Activated CD8-positive, alpha-beta memory T cell treated with anti-CD3 and anti-CD28 coated beads for 36 hours (primary cell): ENCODE measurements at regions not wholly inside any gene's neighbourhood (a gene's known extent, or its start where the extent isn't known, plus 50 kb on each side); places are given as distances from the start of the nearest gene placed in this dataset.

Experiments
- CTCF ChIA-PET: fragments of 350-600 bp; sonication (Branson Sonifier 250); formaldehyde crosslinking; loops from one replicate; lab custom pipeline; 2021; ENCODE audit warnings: antibody characterized with exemption; lab: Charles Lee
- POLR2A ChIA-PET: fragments of 350-600 bp; sonication (Branson Sonifier 250); formaldehyde crosslinking; loops from one replicate; lab custom pipeline; 2021; ENCODE audit warnings: antibody characterized with exemption; lab: Charles Lee

DNA sequence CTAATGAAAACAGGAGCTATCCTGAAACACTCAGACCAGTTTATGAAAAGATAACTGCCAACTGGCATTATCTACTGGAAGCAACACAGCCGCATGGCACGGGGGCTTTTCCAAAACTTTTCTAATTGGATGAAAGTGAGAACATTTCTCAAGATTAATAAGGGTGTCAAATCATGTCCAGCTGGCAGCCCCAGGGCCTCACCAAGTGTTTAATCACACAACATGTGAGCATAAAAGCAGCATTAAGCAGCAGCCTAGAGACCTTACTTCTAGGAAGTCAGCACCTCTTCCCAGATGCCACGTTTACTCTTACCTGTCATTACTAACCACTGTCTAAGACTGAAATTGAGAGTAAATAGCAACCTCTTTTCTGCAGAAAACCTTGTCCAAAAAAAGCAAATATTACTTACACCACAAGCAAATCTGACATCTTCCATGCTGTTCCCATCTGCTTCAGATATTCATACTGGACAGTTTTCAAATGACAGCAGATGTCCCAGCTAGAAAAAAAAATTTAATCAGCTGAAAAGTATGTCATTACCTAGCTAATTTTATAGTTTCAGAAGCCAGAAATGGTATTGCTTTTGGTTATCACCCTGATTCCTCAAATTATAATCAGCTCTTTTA is 341.5 kb upstream of the ZP4 start:
- ChIA-PET CTCF (no interaction called here), POLR2A (no interaction called here)

DNA sequence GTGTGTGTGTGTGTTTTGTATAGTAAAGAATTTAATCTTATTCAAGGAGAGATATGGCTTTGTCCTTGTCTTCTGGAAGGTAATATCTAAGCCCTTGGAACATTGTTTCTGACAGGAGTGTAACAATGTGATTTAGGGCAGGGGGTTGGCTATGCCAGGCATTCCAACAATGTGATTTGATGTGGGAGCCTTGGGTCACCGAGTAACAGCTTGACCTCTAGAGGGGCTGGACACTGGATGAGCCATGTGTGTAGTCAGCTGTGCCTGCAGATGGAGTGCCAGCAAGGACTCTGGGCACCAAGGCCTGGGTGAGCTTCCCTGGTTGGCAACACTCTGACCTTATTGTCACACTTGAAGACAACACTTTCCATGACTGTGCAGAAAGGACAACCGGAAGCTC is 336.1 kb upstream of the ZP4 start:
- ChIA-PET POLR2A (no interaction called here), CTCF (no interaction called here)

DNA sequence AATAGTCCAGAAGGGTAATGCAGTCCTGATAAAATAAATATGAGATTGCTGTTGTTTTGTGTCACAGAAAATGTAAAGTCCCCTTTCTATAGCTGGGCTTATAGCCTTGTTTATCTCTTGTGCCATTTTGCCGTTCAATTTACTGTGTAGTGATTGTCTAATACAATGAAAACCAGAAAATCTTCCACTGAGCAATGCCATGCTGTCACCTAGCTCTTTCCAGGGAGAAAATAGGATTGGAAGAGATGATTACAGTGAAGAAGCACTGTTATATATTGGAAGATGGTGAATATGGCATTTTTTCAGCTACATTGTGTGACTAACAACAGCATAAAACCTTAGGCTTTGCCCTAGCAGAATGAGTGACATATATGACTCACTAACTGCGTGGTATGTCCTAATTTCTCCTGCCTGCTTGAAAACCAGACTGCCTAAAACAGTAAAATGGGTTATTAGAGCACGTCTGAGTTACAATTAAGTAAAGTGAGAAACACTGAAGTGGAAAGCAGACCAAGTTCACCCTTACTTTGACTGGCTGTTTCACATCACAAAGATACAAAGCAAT is 332.4 kb upstream of the ZP4 start:
- ChIA-PET CTCF (no interaction called here), POLR2A (no interaction called here)

DNA sequence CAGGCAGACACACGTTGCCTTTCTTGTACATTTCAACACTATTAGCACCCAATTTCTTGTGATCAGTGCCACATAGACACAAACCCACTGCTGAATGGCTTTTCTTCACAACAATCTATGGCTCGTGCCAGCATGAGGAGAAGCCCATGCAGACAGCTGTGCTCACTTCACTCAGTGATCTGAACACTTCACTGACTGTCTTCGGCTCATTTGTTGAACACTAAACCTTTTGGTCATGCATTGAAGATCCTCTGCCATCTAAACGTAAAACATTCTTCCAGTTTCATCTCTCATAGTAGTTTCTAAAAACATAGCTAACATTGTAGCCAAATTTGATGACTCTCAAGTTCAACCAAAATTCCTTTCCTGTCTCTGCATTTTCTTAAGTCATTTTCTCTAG is 331.0 kb upstream of the ZP4 start:
- ChIA-PET POLR2A (no interaction called here), CTCF (no interaction called here)

DNA sequence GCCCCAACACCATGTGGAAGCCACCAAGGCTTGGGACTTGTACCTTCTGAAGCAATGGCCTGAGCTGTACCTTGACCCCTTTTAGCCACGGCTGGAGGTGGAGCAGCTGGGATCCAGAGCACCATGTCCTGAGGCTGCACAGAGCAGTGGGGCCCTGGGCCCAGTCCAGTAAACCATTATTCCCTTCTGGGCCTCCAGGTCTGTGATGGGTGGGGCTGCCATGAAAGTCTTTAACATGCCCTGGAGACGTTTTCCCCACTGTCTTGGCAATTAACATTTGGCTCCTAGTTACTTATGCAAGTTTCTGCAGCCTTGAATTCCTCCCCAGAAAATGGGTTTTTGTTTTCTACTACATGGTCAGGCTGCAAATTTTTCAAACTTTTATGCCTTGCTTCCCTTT is 323.7 kb upstream of the ZP4 start:
- CTCF ChIA-PET, result no interaction called here
- POLR2A ChIA-PET, result no interaction called here

DNA sequence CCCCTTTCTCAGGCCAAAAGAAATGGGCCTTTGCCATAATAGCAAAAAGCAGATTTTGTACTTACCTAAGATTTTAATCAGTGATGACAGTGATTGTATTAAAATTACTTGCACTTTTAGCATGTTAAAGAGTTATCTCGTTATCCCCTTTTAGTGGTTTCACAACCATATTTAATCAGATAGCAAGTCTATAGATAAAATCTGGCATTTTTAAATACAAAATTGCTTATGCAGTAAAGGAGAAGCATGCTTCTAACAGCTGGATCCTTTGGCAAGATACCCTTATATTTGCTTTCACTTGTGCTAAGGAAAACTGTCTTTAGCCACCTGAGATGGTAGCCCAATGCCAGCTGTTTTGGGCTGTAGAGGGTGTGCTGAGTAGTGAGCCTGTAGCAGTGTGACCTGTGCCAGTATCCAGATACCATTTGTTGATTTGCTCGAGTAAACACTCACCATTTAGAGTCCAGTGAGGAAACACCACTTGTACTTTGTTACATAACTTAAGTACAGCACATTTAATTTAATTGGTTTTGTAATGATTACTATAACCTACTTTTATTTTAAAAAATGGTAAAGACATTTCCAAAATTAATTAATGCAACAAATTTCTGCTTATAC is 314.4 kb upstream of the ZP4 start:
- POLR2A ChIA-PET, result no interaction called here
- CTCF ChIA-PET, result no interaction called here

DNA sequence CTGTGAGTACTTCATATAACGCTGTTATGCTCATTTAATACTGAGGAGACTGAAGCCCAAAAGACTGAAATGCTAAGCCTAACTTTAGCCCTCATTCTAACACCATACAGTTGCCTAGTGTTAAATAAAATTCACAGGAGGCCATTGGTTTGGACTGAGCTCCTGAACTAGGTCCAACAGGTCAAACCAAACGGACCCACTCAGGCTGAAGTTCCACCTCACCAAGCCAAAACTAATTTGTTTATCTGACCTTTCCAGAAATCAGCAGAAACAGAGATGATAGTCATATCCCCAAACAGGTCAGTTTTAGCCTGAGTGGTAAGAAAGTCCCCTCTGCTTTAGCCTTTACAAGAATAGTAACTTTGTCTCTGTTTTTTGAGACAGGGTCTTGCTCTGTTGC is 311.3 kb upstream of the ZP4 start:
- ChIA-PET POLR2A (no interaction called here), CTCF (no interaction called here)

DNA sequence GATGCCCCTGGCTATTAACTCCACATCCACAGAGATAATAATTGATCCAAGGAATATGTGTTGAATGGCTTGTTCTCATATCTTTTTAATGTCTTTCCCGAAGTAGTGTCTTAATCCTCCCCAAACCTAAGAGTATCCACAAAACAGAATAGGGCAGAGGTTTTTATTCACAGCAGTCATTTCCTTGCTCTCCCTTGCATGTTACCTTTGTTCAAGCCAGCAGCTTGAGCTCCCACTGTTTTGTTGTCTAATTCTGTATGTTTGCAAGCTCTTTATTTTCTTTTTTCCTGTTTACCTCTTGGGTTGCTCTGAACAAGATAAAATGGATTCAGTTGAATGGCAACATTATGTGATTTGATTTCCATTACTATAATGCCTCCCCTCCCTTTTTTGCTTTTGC is 308.6 kb upstream of the ZP4 start:
- CTCF ChIA-PET, result no interaction called here
- POLR2A ChIA-PET, result no interaction called here

DNA sequence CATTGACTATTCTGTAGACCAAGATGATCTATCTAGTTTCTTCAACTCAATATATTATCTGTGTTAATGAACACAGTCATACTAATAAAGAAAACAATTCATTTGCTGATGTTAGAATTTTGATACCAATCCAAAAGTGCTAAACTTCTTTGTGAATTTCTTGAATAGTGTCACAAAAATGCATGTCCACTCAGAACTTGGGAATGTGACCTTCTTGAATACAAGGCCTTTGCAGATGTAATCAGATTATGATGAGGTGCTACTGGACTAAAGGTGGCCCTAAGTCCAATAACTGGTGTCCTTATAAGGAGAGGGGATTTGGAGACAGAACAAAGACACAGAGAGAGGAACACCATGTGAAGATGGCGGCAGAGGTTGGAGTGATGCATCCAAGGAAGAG is 305.8 kb upstream of the ZP4 start:
- ChIA-PET POLR2A (no interaction called here), CTCF (no interaction called here)

DNA sequence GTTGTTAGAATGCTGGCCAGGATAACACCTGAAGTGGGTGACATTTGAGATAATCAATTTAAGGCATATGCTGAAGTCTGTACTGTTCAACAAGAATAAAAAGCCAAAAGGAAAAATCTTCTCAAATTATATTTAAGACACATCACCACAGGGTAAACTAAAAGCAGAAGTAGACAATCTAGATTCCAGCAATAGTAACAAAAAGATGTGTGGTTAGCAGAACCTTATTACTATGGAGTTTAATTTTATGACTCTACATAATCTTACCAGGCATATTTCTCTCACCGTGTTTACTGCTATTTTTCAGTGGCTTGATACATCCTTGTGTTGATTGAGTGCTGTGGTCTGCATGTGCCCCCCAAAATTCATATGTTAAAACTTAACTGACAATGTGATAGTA is 300.4 kb upstream of the ZP4 start:
- CTCF ChIA-PET, result no interaction called here

DNA sequence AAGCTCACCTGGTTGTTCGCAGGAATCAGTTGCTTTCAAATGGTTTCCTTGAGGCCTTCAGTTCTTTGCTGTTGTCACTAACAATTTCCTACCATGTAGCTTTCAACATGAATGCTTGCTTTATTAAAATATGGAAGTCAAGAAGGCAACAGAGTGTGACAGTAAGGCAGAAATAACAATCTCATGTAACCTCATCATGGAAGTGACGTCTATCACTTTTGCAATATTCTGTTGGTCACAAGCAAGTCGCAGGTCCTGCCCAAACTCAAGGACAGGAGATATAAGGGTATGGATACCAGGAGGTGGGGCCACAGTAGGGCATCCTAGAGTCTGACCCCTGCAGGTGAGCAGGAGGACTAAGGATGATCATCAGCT is 296.8 kb upstream of the ZP4 start:
- POLR2A ChIA-PET, result no interaction called here
- CTCF ChIA-PET, result no interaction called here

More for the DNA sequence above, 300.4 kb upstream of the ZP4 start:
- POLR2A ChIA-PET, result no interaction called here

DNA sequence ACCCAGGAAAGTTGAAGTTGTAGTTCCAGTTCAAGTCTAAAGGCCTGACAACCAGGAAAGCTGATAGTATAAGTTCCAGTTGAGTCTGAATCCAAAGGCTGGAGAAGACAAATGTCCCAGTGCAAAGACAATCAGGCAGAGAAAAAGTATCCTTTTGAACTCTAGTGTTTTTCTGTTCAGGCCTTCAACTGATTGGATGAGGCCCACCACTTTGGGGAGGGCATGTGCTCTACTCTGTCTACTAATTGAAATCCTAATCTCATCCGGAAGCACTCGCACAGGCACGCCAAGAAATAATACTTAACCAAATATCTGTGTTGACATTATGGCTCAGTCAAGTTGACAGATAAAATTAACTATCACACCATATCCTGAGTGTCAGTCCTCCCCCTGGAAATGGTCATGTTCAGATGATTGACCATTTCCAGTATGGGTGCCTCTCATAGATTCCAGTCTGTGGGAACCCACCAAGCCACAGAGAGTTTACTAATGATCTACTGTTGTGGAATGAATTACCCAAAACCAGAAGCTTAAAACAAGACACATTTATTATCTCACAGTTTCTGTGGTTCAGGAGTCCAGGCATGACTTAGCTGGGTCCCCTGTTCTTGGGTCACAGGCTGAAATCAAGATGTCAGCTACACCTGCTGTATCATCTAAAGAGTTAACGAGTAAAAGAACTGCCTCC is 296.3 kb upstream of the ZP4 start:
- ChIA-PET POLR2A (no interaction called here), CTCF (no interaction called here)

DNA sequence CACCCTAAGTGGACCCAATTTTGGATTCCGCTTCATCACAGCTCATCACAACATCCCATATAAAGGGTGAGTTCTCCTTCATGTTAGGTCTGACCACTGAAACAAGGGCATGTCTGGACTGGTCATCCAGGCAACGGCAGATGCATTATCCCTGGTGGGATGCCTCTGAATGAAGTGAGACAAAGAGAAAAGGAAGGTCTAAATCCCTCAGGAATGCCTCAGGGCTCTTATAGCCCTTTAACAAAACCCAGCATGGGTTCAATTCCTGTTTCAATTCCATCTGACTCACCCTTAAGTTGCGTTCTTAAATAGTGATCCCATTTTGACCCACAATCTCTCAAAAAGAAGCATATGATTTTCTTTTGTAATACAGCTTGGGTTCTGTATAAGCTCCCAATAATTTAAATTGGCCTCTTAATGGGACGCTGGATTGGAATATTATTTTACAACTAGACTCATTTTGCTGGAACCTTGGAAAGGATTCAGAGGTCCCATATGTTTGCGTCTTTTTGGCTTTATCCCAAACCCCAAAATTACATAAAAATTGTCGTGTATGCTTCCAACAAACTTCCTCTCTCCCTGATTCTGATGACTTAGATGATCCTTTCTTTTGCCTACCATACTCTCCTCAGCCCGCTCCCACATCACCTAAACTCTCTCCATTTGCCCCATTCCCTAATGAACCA is 287.4 kb upstream of the ZP4 start:
- CTCF ChIA-PET, result no interaction called here

DNA sequence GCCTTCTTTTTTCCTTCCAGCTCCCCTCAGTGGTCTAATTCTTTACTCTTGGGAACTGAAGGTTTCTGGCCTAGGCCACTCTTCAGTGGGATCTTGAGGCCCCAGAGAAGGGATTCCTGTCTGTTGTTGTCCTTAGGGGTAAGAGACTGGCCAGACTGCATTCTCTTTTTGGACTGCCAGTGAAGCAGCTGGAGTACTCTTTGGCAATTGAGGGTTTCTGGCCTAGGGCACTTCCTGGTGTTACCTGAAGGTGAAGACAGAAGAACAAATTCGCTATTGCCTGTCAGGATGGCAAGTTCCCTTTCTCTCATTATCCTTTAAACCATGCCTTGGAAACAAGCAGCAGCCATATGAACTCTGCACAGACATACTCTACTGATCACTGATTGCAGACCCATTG is 286.6 kb upstream of the ZP4 start:
- ChIA-PET CTCF (no interaction called here), POLR2A (no interaction called here)

More for the DNA sequence above, 287.4 kb upstream of the ZP4 start:
- POLR2A ChIA-PET, result no interaction called here

DNA sequence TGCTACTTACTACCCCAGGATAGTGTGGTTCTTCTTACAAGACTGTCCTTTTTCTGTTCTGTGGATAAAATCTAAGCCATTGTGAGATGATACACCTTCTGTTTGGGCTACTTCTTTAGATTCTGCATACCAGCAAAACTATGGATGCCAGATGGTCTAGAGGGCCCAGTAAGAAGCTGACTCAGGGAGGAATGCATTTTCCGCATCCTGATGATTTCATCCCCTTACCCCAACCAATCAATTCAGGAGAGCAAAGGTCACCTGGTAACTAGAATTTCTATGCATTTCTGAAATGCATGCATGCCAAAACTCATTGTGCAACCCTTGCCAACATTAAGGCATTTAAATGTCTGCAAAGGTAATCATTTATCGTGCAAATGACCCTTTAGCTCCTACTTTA is 285.7 kb upstream of the ZP4 start:
- CTCF ChIA-PET, result no interaction called here
- POLR2A ChIA-PET, result no interaction called here

DNA sequence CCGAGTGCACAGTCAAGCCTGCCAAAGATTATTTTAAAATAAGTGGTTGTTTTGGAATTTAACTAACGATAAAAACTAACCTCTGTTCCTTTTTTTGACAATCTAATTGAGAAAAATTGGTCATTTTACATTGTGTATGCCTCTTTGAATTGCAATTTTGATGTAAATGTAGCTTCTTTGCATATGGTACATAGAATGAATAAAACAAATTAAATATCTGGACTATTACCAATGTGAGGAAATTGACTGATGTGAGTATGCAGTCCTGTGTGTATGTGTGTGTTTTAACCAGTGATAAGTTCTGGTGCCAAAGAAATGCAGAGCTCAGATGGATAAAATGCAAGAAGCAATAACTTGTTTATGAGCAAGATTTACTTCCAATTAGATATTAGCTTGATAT is 281.3 kb upstream of the ZP4 start:
- POLR2A ChIA-PET, result no interaction called here
- CTCF ChIA-PET, result no interaction called here

DNA sequence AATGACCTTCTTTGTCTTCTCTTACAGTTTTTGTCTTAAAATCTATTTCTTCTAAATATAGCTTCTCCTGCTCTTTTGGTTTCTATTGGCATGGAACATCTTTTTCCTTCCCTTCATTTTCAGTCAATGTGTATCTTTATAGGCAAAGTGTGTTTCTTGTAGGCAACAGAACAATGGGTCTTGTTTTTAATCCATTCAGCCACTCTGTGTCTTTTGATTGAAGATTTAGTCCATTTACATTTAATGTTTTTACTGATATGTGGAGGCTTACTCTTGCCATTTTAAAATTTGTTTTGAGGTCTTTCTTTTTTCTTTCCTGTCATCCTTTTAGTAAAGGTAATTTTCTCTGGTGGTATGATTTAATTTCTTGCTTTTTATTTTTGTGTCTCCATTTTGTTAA is 271.2 kb upstream of the ZP4 start:
- ChIA-PET CTCF (no interaction called here), POLR2A (no interaction called here)

DNA sequence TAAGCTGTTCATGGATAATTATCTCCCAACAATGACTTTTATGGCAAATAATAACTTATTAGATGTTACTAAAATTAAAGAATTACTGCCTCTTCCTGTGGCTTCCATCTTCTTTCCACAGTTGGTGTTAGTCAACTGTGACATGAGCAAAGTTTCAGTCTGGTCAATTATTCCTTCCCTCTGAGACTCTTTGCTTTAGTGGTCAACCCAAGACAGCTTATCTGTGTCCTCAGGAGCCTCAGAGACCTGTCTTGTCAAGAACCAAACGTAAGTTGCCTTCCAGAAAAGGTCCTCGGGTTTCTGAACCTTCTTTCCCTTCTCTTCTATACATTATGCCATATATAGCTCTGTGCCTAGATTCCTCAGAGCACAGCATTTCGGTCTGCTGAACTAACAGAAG is 263.2 kb upstream of the ZP4 start:
- ChIA-PET POLR2A (no interaction called here), CTCF (no interaction called here)

DNA sequence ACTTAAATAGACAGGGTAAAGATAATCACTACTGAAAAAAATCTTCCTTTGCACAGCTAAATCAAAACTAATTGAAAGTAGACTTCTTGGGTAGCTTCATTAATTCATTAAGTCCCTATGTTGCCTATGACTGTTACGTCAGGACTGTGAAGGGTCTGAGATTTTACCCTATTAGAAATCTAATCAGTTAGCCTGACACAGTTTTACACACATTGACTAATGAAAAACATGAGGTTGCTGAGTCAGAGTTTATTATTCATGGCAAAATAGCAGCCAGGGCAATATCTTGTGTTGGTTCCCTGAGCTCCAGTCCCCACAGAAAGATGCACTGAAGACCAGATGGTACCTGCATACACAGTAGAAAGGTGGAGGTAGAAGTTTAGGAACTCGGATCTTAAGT is 262.5 kb upstream of the ZP4 start:
- ChIA-PET POLR2A (no interaction called here), CTCF (no interaction called here)

DNA sequence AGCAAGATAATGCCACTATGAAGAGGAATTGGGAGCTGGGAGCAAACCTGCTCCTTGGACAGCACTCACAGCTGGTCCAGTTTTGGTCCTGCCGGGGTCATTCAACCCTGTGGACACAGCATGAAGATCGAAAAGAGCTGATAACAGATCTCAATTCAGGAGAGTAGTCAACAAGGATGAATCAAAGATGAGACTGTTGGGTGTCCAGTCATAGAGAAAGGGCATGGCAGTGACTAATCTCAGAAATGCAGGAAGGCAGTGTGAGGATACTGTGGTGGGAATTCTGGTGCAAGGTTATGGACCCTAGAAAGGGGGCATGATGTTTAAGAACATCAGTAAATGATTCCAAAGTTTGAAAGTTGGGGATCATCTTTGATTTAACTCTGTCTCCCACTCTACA is 261.4 kb upstream of the ZP4 start:
- ChIA-PET CTCF (no interaction called here), POLR2A (no interaction called here)

DNA sequence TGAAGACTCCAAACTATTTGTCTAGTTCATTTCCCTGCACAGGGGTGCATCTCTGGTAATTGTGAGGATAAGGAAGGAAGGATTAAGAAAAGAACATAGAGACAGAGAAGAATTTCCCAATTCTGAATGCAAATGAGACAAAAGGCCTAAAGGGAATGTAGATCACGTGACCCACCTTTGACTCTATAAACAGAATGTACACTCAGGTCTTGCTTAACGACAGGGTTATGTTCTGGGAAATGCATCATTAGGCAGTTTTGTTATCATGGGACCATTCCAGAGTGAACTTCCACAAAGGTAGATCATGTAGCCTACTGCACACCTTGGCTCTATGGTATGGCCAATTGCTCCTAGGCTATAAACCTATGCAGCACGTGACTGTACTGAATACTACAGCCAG is 252.3 kb upstream of the ZP4 start:
- ChIA-PET CTCF (no interaction called here), POLR2A (no interaction called here)
